ENCODE measurements at regions not wholly inside any gene's neighbourhood (a gene's known extent, or its start where the extent isn't known, plus 50 kb on each side); places are given as distances from the start of the nearest gene placed in this dataset.

- H3K4me2 ChIP-seq (ENCODE audit: low read length): no peak overlapping the region
- no peaks in the 10 kb centered on the region for H3K4me1 ChIP-seq (ENCODE audit: insufficient read depth, low read length, severe bottlenecking)
- no peaks in the 10 kb centered on the region for H3K9me2 ChIP-seq (ENCODE audit: low read depth, low read length)
- H3K9me3 ChIP-seq (ENCODE audit: low read length): no peaks in the 10 kb centered on the region
- no peak overlapping the region for H3K27ac ChIP-seq (ENCODE audit: low read depth, low read length, poor library complexity, severe bottlenecking)
- H3K9ac ChIP-seq (ENCODE audit: low read length): no peak overlapping the region
- H2AFZ ChIP-seq (ENCODE audit: low read length): no peak overlapping the region
- H3K4me3 ChIP-seq (ENCODE audit: low read depth, low read length, poor library complexity, severe bottlenecking): no peak overlapping the region
- TF ChIP-seq CTCF (IDR thresholded peaks at IDR 0.05; ENCODE audit: low read length) (no peak), EZH2 (IDR thresholded peaks at IDR 0.05; ENCODE audit: borderline replicate concordance, low read length) (no peak)
- H3F3A ChIP-seq (ENCODE audit: insufficient read depth, low read length): no peaks in the 10 kb centered on the region
- no peaks in the 10 kb centered on the region for H3K27me3 ChIP-seq (ENCODE audit: insufficient read depth, low read length)
- no peaks in the 10 kb centered on the region for H4K20me1 ChIP-seq (ENCODE audit: insufficient read depth, low read length)
- no peaks in the 10 kb centered on the region for H3K36me3 ChIP-seq (ENCODE audit: insufficient read depth, low read length)
- no peaks in the 10 kb centered on the region for H3K79me2 ChIP-seq (ENCODE audit: insufficient read depth, low read length)
These were observed 98.7 kb upstream of the ADO start for GRCh38 chr10:62705789-62706188.

- Histone ChIP-seq H3K79me2 (ENCODE audit: insufficient read depth, low read length) (no peaks in the 10 kb centered on the region), H3K9me2 (ENCODE audit: low read depth, low read length) (no peaks in the 10 kb centered on the region), H4K20me1 (ENCODE audit: insufficient read depth, low read length) (no peaks in the 10 kb centered on the region), H3K36me3 (ENCODE audit: insufficient read depth, low read length) (no peaks in the 10 kb centered on the region), H3K27ac (ENCODE audit: low read depth, low read length, poor library complexity, severe bottlenecking) (no peak overlapping the region), H3K9me3 (ENCODE audit: low read length) (no peaks in the 10 kb centered on the region), H2AFZ (ENCODE audit: low read length) (no peak overlapping the region), H3K27me3 (ENCODE audit: insufficient read depth, low read length) (no peaks in the 10 kb centered on the region), H3K4me3 (ENCODE audit: low read depth, low read length, poor library complexity, severe bottlenecking) (no peak overlapping the region), H3K4me2 (ENCODE audit: low read length) (no peak overlapping the region), H3F3A (ENCODE audit: insufficient read depth, low read length) (no peaks in the 10 kb centered on the region), H3K4me1 (ENCODE audit: insufficient read depth, low read length, severe bottlenecking) (no peaks in the 10 kb centered on the region), H3K9ac (ENCODE audit: low read length) (no peak overlapping the region)
- TF ChIP-seq CTCF (IDR thresholded peaks at IDR 0.05; ENCODE audit: low read length): no peak
- no peak for TF ChIP-seq EZH2 (IDR thresholded peaks at IDR 0.05; ENCODE audit: borderline replicate concordance, low read length)
These were observed 96.7 kb upstream of the ADO start for GRCh38 chr10:62707810-62708209.

DNA sequence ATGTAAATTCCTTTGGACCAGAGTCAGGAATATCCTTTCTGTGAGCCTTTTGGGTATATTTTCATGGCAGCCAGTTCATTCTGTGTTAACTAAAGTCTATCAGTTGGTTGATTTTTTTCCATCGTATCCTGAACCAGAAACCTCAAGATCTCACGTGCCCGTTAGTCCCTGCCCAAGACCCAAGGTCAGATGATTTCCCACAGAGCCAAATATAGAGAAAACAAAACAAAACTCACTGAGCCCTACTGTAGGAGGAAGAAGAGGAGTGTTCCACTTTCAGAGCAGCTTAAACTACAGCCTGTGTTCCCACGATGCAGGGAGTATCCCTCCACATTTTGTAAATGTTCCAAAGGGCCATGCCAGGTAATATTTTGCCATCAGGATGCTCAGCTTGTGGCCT, 96.0 kb upstream of the ADO start:
- no peaks in the 10 kb centered on the region for H3K79me2 ChIP-seq (ENCODE audit: insufficient read depth, low read length)
- no peaks in the 10 kb centered on the region for H3K36me3 ChIP-seq (ENCODE audit: insufficient read depth, low read length)
- H3K9me2 ChIP-seq (ENCODE audit: low read depth, low read length): no peaks in the 10 kb centered on the region
- no peak overlapping the region for H3K4me2 ChIP-seq (ENCODE audit: low read length)
- no peak overlapping the region for H2AFZ ChIP-seq (ENCODE audit: low read length)
- no peak overlapping the region for H3K9ac ChIP-seq (ENCODE audit: low read length)
- H3K4me3 ChIP-seq (ENCODE audit: low read depth, low read length, poor library complexity, severe bottlenecking): no peak overlapping the region
- TF ChIP-seq CTCF (IDR thresholded peaks at IDR 0.05; ENCODE audit: low read length) (no peak), EZH2 (IDR thresholded peaks at IDR 0.05; ENCODE audit: borderline replicate concordance, low read length) (no peak)
- H3K4me1 ChIP-seq (ENCODE audit: insufficient read depth, low read length, severe bottlenecking): no peaks in the 10 kb centered on the region
- H3K27ac ChIP-seq (ENCODE audit: low read depth, low read length, poor library complexity, severe bottlenecking): no peak overlapping the region
- no peaks in the 10 kb centered on the region for H3K27me3 ChIP-seq (ENCODE audit: insufficient read depth, low read length)
- no peaks in the 10 kb centered on the region for H3K9me3 ChIP-seq (ENCODE audit: low read length)
- no peaks in the 10 kb centered on the region for H3F3A ChIP-seq (ENCODE audit: insufficient read depth, low read length)
- H4K20me1 ChIP-seq (ENCODE audit: insufficient read depth, low read length): no peaks in the 10 kb centered on the region

All from OCI-LY1 (cell line).